T-helper 2 cell (primary cell): ENCODE measurements at regions not wholly inside any gene's neighbourhood (a gene's known extent, or its start where the extent isn't known, plus 50 kb on each side); places are given as distances from the start of the nearest gene placed in this dataset.
A peak's percentile ranks its signal among the peaks of the same experiment; 100 is the strongest.

ENCODE experiments used
- DNase-seq, 5 experiments: peaks; one replicate each; pipeline versions ENCODE4 v3.0.0 to v3.0.0-alpha.2; 2012 to 2022

DNA sequence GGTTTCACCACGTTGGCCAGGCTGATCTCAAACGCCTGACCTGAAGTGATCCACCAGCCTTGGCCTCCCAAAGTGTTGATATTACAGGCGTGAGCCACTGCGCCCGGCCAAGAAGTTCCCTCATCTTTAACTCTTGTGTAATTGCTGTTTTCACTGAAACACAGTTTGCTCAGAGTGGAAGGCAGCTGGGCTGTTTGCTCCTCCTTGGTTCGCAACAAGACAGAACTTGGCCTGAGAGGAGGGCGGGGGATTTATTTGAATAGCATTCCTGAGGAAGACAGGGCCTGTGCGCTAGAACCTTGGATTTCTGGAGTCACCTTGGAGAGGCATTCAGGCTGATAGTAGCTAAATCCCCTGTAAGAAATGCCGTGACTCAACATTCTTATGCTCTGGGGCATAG is 226.7 kb upstream of the MCTP2 start:
- no peak for DNase-seq

- DNase-seq: no peak
These were observed 229.3 kb upstream of the MCTP2 start for GRCh38 chr15:94002041-94002440.

DNA sequence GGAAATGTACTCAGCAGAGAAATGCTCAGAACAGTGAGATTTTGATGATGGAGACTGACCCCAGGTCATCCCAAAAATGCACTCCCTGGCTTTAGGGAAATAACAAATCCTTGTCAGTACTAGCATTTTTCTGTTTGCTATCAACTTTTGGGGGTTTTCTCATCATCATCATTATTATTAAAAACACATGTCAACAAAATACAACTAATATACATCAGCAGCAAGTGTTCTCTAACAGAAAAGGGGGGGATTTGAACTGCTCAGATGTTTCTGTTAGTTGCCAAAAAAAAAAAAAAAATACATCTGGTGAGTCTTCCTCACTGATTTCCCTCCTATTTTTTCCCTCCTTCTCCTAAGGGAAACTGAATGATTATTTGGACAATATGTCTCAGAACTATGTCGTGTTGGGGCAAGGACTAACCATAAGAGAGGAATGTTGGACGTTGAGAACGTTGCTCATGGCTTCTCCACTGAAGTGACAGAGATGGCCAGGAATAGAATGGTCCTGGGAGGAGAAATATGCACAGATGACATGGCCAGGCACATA is 230.0 kb upstream of the MCTP2 start:
- DNase-seq: no peak

DNA sequence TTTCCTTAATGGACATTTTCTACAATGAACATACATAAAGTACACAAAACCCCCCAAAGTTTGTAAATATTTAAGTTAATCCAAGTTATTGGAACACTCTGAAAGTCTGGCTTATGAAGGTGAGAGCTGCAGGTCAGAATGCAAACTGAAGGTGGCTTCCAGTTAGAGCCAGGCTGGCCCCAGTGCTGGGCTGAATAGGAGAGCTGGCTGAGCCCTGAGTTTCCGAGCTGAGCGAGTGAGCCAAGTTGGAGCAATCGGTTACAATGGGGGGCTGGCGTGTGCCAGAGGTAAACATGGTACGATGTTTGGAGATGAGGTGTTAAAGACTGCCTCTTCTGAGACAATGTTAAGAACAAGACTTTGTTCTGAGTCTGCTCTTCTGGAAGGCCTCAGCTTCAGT is 230.8 kb upstream of the MCTP2 start:
- DNase-seq: no peak

DNA sequence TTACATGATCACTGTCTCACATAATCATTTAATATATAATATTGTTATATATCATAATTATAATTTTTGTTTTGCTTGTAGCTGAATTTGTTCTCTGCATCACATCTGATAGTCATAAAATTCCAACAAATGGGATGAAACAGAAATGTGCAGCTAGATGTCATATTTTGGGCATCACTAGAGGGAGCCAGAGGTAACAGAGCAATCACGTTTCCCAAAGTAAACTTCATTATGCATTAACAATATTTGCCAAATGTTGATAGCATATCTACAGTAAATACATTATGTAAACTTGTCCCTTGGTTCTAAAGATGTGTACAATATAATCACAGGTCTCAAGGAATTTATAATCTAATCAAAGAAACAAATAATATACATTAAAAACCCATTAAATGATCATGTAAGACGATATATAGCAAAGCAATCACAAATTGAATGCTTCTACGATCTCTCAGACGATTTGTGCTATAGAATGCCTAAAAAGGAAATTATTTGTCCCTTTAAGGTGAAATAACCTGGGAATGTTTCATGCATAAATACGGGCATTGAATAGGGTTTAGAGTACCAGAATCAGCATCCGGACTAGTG is 234.2 kb upstream of the MCTP2 start:
- no peak for DNase-seq

- DNase-seq: no peak
These were observed 241.8 kb upstream of the MCTP2 start for GRCh38 chr15:93989440-93989998.

- DNase-seq: peak in 2 of 5 experiments; percentile 57 to 58
These were observed 244.3 kb upstream of the MCTP2 start for GRCh38 chr15:93987068-93987467.

- no peak for DNase-seq
These were observed 244.9 kb upstream of the MCTP2 start for GRCh38 chr15:93986400-93986984.

DNA sequence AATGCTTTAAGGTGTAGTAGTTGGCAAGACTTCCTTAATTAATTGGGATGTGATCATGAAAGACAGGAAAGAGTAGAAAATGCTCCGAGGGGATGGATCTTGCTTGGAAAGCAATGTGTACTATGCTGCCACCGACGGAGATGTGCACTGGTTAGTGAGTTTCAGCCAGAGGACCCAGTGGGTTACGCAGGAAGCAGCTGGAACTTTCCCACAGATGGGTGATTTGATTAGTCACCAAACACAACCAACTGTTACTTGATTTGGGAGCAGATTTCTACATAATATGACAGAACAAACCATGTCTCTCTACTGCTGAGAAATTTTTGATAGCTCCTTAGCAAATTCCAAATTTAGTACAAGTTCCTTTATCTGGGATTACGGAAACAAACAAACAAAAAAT is 245.4 kb upstream of the MCTP2 start:
- no peak for DNase-seq

- no peak for DNase-seq
These were observed 246.2 kb upstream of the MCTP2 start for GRCh38 chr15:93985176-93985575.

DNA sequence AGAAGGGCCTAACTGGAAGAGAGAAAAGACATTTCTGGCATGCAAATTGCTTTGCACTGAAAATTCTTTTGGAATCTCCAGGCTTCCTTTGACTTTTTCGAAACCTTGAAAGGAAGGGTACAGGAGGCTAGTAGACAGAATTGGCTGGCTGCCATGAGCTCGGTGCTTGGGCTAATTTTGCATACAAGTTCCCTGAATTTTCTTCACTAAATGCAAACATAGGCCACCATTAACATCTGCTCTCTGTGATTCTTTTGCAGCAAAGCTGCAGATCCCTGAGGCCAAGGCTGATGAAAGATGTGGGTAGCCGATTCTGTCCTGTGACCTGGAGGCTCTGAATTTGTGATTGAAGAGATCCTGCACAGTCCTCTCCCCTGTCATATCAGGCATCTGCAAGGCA is 247.8 kb upstream of the MCTP2 start:
- no peak for DNase-seq

DNA sequence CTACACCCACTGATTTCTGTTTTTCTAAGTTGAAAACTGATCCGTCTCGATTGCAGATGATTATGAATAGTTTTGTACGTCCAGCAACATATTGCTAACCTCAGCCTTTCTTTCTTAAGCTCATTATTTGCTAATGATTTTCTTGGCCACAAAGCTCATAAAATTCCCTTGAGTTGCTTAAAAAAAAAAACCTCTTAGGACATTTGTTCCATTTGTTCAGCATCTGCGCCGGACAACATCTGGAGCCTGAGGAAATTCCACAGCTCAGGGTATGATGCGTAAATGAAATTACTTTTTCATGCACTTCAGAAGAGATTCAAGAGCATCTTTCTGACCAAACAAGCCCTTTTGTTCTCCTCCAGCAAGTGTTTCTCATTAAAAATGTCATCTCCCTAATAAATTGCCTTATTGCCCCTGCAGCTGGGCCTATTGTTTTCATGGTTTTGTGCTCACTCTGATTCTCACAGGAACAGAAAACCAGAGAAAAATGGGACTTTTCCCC is 249.1 kb upstream of the MCTP2 start:
- DNase-seq: no peak

GRCh38 chr15:93981706-93982105 is 249.7 kb upstream of the MCTP2 start:
- DNase-seq: no peak

- DNase-seq: no peak
These were observed 251.0 kb upstream of the MCTP2 start for GRCh38 chr15:93980261-93980911.

DNA sequence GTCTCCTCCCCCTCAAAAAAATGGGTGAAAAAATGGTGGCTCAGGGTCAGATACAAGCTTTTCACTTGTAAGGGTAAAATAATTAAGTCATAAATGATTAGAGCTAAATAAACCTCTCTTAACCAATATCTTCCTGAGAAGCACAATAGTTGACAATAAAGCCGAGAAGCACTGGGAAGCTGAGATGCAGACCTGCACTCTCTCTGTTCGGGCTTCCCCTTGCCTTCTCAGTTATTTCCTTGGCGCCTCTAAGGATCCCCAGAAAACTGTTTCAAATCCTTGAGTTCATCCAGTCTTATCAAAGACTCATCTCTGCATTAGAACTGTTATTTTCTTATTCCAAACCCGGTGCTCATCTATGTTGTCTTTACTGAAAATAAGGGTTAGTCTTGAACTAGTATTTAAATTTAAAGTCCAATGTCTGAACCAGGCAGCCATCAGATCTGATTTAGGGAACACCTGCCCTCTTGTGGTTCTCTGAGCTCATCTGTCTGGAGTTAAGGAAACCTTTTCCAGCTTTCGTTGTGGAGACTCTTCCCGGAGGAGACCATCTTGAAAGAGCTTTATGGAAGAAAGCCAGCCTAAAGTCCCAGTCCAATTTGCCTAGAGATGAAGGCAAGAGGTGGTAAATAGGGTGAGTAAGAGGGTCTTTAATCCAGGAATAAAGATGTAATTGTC is 256.4 kb upstream of the MCTP2 start:
- no peak for DNase-seq

- no peak for DNase-seq
These were observed 258.1 kb upstream of the MCTP2 start for GRCh38 chr15:93973287-93973686.

- DNase-seq: no peak
These were observed 262.6 kb upstream of the MCTP2 start for GRCh38 chr15:93968773-93969172.

- no peak for DNase-seq
These were observed 266.0 kb upstream of the MCTP2 start for GRCh38 chr15:93965304-93965908.

- no peak for DNase-seq
These were observed 276.3 kb upstream of the MCTP2 start for GRCh38 chr15:93954985-93955571.

- DNase-seq: no peak
These were observed 282.6 kb upstream of the MCTP2 start for GRCh38 chr15:93948726-93949125.

DNA sequence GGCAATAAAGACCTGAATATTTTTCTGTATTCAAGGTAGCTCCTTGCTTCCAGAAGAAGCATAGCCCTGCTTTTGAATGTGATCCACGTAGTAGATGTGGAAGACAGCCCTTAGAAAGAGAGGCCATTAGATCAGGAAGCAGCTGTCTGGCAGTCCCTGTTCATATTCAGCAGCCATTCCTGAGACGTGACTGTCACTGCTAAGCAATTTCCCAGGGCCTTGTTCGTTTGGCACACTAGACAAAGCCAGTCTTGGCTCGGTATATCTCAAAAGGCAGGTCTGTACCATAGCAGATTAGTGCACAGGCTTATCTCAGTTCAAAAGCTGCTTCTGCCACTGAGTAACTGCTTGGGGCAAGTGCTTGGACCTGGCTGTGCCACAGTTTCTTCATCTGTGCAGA is 287.8 kb upstream of the MCTP2 start:
- DNase-seq: no peak

DNA sequence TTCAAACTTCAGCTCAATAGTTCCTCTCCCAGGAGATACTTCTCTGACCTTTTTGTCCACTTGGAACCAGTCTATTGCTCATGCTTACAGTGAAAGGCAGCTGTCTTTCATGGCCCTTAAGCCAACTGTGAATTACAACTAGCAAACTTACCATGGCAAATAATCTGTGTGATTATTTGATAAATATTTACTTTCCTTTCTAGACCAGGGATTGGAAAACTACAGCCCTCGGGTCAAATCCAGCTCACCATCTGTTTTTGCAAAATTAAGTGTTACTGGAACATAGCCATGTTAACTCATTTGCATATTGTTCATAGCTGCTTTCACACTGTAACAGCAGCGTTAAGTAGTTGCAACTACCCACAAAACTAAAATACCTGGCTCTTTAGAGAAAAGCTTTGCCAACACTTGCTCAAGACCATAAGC is 289.1 kb upstream of the MCTP2 start:
- DNase-seq: no peak
